ENCODE measurements at regions not wholly inside any gene's neighbourhood (a gene's known extent, or its start where the extent isn't known, plus 50 kb on each side); places are given as distances from the start of the nearest gene placed in this dataset.

DNA sequence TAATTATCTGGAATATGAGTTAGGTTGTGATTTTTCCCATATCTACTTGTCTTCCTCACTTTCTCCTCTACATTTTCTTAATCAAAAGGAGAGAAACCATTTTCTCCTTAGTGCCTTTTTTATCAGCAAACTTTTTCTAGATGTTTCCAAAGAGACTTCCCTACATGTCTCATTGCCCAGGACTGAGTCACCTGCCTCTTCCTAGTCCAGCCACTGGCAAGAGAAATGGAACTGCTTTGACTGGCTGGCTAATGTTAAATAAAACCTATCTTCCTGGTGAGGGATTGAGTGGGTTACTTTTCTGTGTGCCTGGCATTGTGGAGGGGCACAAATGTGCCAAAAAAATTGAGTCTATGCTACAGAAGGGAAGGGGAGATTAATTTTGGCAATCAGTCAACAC lies 52.1 kb upstream of the CD5L start:
- no peak for DNase-seq (ENCODE audit: low read depth)

DNA sequence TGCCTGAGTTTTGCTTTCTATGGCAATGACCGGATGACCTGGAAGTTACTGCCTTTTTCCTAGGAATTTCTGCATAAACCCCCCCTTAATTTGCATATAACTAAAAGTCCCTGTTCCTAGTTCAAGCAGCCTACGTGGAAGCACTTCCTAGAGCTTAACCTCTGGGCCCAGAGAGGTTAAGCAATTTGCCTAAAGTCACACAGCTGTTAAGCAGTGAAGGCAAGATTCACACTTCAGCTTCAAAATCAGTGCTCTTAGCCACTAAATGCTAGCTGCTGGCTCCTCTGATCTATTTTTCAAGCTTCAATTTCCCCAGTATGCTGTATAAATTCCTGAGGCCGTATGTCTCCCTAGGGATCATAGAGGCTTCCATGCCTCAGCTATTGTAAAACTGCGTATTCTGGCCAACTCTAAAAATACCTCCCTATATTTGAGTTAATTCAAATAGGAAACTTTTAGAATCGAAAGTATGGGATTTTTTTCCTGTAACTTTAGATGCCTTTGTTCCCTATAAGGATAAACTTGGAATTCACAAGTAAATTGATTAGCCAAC lies 53.1 kb upstream of the CD5L start:
- no peak for DNase-seq (ENCODE audit: low read depth)

DNA sequence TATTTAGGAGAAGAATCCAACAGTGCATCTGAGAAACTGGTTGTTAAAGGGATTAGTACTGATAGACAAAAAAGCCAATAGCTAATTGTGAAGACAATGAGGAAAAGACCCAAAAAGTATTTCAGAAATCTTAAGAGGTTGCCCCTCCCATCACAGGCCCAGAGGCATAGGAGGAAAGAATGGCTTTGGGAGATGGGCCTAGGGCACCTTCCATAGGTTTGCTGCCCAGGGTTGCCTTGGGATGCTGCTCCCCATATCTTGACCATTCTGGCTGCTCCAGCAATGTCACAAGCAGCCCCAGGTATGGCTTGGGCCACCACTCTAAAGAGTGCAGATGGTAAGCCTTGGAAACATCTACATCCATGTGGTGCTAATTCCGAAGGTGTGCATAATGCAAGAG lies 68.7 kb upstream of the CD5L start:
- no peak for DNase-seq (ENCODE audit: low read depth)

- DNase-seq (ENCODE audit: low read depth): no peak
These were observed 74.3 kb upstream of the CD5L start for GRCh38 chr1:157915859-157916258.

DNA sequence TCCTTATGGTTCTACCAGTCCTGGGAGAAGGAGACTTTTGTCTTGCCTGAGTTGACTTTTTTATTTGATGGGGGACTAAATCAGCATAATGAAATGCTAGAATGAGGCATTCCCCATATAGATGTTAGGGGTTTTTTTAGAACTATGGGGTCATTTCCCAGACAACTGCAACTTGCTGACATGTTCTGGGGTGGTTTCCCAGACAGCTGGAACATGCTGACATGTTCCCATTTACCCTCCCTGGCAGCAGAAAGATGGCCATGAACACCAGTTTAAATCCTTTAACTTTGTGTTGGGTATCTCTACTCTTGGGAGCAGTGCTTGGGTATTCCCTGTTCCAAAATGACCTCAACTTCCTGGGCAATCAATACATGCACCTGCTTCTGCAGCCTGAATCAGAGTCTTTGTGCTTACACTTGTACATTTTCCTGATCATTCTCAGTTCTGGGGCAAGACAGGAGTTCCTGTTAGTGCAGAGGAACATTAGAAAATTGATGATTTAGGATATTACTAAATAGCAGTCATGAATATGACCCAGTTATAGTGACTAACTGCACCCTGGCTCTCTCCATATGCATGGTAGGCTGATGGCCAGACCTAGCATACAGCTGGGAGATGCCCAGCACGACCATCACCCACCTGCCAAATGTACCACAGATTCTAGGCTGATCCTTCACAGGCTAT lies 75.4 kb upstream of the CD5L start:
- DNase-seq (ENCODE audit: low read depth): no peak

DNA sequence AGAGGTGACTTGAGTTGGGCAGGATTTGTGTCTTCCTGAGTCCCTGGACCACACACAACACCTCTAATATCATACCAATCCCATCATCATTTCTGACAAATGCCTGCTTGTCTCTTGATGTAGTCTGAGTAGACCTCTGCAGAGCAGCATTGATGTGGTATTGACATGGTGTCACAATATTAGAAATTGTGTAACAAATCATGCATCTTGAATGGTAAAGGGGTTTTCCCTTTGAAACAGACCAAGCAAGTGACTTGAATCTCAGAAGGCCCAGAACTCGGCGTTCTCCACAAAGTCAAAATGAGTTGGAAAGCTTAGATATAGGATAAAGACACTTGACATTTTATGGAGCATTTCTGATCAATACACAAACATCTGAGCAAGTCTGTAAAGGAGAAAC lies 72.7 kb upstream of the KIRREL1 start:
- DNase-seq (ENCODE audit: low read depth): no peak

GRCh38 chr1:157925419-157926166 lies 67.9 kb upstream of the KIRREL1 start:
- DNase-seq (ENCODE audit: low read depth): no peak

DNA sequence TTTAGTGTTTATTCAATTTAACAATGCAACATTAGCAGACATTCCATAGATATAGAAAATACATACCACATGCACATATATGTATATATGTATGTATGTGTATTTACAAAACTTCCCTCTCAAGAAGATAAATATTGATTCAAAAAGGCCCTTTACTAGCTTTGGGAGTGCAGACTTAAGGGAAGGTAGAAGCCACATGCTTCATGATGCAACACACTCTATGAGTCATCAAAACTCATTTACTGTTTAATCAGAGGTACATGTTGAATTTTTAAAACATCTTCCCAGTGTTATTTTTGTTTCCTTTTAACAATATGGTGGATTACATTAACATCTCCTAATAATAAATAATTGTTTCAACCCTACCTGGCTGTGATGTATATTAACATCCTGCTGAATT lies 61.4 kb upstream of the KIRREL1 start:
- DNase-seq (ENCODE audit: low read depth): peak; percentile 4

GRCh38 chr1:157937744-157938143 lies 55.7 kb upstream of the KIRREL1 start:
- DNase-seq (ENCODE audit: low read depth): no peak

- DNase-seq (ENCODE audit: low read depth): no peak
These were observed 51.5 kb upstream of the KIRREL1 start for GRCh38 chr1:157941939-157942338.

Data from non-pigmented ciliary epithelial cell (primary cell).